Thyroid gland (tissue), 4 donors: ENCODE measurements at regions not wholly inside any gene's neighbourhood (a gene's known extent, or its start where the extent isn't known, plus 50 kb on each side); places are given as distances from the start of the nearest gene placed in this dataset.

ENCODE experiments used
- CTCF ChIP-seq, 6 experiments: fragments of 200-600 bp in 3 of 6; fragments of 450-650 bp in 3 of 6; sonication (generic) in 3 of 6; IDR thresholded peaks; one replicate each; pipeline ENCODE4 v1.5.1; 2016 to 2019; ENCODE audit warnings: antibody characterized with exemption in 6 of 6, mild to moderate bottlenecking in 2 of 6, inconsistent platforms in 1 of 6, moderate library complexity in 1 of 6
- POLR2A ChIP-seq, 2 donors: fragments of 450-650 bp; IDR thresholded peaks; one replicate each; pipeline ENCODE4 v1.6.1; 2017; ENCODE audit warnings: antibody characterized with exemption in 2 of 2, mild to moderate bottlenecking in 2 of 2, moderate library complexity in 1 of 2

DNA sequence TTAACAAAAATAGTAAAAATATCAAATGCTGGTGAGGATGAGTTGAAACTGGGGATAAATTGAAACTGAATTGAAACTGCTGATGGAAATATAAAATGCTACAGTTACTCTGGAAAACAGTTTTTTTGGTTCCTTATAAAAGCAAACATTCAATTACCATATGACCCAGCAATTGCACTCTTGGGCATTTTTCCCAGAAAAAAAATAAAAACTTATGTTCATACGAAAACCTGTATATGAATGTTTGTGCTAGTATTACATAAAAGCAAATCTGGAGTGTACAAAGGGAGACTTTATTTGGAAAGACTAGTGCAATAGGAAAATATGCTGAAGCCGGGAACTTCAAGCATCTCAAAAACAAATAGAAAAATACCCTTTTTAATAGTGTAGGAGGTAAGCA, 857.9 kb upstream of the CADM2 start:
- TF ChIP-seq CTCF (IDR thresholded peaks at IDR 0.05) (no peak), POLR2A (IDR thresholded peaks at IDR 0.05) (no peak)
